GM19463 (cell line): ENCODE measurements at regions not wholly inside any gene's neighbourhood (a gene's known extent, or its start where the extent isn't known, plus 50 kb on each side); places are given as distances from the start of the nearest gene placed in this dataset.
"Not testable (repeated sequence)": the region's sequence is repeated elsewhere in the genome, so short reads cannot be mapped to it uniquely, and the experiment has no call there.

Experiments
- ATAC-seq: cut with Tn5 transposase; IDR thresholded peaks from one replicate; pipeline ENCODE4 v1.9.1; 2021; ENCODE audit warnings: mild to moderate bottlenecking, moderate library complexity; ENCODE audit not compliant: unreplicated experiment

DNA sequence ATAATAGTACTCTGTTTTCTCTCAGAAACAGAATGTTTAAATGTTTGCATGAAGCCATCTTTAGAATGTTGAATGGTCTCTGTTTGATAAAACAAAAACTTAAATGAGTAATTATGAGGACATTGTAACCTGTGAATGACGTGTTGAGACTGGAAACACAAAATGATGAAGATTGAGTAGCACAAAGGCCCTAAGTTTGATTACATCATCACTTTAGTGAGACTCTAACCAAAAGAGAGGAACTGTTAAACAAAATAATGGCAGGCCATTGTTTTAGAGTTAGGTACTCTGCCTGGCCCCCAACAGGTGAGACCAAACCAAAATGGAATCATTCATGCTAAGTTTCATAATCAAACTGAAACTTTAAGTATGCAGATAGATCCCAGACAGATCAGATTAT, 1561.7 kb upstream of the SLC39A10 start:
- no peak for ATAC-seq

DNA sequence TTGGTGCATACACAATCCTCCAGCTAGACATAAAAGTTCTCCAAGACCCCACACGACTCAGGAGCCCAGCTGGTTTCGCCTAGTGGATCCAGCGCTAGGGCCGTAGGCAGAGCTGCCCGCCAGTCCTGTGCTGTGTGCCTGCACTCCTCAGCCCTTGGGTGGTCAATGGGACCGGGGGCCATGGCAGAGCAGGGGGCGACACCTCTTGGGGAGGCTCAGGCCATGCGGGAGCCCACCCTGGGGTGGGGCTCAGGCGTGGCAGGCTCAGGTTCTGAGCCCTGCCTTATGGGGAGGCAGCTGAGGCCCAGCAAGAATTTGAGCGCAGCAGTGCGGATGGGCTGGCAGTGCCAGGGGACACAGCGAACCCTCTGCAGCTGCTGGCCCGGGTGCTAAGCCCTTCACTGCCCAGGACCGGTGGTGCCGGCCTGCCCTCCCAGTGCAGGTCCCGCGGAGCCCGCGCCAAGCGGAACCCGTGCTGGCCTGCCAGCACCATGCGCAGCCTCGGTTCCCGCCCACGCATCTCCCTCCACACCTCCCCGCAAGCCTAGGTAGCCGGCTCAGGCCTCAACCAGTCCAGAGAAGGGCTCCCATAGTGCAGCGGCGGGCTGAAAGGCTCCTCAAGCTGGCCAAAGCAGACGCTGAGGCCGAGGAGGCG, 1566.6 kb upstream of the SLC39A10 start:
- ATAC-seq: no peak

DNA sequence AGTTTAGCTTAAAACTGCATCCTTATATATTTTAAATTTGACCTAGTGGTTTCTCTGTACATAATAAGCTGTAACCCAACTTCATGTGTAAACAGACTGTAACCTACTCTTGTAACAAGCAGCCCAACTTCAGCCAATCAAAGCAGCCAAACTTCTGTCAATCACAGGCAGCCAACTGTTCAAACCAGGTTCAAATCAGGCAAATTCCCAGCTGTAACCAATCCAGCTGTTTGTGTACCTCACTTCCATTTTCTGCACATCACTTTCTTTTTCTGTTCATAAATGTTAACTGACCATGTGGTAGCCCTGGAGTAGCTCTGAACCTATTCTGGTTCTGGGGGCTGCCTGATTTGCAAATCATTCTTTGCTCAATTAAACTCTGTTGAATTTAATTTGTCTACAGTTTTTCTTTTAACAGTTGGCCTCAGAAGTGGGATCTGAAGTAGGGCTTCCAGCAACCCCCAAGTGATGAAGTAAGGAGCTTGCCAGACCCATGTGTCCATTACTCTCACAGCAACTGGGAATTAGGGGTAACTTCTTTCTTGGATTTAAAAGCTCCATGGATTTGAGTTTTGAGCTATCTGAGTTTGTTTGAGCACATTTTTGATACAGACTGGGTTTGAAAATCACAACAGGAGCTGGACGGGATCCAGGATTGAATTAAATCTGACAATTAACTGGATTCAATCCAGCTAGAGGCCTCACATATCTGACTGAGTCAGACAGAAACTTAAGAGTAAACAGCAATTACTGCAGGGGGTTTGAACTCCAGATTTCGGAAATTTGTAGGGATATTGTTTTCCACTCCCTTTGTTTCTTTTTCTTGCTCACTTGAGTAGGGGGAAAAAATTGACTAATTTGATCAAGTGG, 1569.7 kb upstream of the SLC39A10 start:
- ATAC-seq: no peak

DNA sequence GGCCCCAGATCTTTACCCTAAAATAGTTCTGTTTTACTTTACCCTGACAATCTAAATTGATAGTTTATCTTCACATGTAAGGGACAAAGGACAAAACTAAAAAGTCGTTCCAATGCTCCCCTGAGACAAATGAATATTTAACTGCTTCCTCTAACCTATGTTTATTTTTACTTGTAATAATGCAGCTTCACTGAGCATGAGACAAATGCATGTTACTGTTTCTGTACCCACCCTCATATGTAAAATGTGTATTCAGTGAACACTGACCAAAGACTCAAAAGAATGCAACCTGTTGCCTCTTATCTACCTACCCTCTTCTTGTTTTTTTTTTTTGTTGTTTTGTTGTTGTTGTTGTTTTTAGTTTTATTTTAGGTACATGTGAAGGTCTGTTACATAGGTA, 1570.9 kb upstream of the SLC39A10 start:
- no peak for ATAC-seq

DNA sequence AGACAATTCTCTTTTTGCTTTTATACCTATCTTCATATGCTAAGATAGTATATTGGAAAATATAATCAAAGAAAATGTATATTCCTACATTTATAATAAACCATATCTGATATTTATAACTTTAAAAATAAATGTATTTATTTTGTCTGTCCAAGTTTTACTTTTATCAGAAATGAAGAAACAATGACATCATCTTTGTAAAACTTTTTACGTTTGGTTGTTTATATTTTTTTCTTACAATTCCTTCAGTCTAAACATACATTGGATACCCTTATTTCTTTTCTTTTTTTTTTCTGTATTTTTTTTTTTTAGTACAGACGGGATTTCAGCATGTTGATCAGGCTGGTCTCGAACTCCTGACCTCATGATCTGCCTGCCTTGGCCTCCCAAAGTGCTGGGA, 1577.0 kb upstream of the SLC39A10 start:
- no peak for ATAC-seq

DNA sequence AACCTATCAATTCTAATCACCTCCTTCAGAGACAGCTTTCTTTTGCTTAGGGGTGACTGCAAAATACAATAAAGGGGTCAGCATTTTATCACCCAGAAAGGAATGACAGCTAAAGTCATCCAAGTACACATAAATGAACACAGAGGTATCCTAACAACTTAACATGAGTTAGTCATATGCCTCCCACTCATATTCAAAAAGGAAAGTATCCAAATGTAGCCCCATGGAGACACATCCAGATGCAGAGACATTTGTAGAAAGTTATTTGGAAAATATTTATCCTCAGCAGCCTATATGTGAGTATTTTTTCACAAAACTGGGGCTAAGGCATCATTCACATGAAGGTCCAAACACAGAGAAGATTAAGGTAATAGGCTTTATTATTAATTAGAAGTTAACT, 1579.7 kb upstream of the SLC39A10 start:
- ATAC-seq: no peak

DNA sequence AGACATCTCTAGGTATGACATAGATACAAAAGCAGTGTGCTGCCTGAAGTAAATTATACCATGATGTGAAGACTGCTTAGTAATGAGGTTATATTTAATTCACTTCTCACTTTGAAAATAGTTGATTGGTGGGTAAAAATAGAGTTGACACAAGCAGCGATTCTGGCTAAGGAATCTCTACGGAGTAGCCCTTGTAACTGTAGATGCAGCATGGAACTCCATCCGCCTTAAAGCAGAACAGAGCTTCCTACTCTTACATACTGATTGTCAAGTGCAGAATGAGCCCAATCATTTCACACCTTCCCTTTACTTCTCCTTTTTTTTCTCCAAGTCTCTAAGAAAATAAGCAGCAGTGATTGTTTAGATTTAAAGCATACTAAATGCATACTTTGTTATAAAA, 1594.6 kb upstream of the SLC39A10 start:
- no peak for ATAC-seq

DNA sequence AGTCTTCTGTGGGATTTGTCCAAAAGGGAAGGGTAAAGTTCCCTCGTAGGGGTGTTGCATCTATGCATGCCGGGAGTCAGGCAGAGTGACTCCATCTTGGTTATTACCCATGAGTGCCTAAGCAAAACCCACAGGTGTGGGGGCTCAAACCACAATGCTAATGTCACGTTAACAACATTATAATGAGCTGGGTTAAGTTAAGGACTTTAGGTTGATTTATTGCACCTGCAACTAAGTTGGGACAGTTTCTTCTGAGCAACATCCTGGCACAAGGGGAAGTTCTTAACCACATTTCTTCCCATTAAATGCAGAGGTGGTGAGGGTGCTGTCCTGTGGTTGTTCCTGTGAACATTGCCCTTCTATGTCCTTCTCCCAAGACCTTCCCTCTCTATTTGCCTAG, 1596.8 kb upstream of the SLC39A10 start:
- no peak for ATAC-seq

DNA sequence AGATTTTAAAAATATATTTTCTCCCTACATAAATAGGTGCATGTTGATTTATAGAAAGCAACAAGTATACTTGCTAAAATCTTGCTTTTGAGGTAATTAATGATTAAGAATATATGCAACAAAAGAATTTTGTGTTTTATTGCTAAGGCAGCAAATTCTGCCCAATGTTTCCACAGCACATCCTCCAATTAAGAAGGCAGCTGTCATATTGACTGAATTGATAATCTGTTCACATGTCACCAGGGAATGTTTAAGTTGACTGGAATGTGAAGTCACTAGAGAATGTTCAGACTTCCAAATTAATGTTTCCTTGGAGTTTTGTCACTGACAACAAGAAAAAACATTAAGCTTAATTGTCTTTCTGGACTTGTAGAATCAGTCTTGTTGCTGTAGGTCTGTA, 1602.7 kb upstream of the SLC39A10 start:
- no peak for ATAC-seq

DNA sequence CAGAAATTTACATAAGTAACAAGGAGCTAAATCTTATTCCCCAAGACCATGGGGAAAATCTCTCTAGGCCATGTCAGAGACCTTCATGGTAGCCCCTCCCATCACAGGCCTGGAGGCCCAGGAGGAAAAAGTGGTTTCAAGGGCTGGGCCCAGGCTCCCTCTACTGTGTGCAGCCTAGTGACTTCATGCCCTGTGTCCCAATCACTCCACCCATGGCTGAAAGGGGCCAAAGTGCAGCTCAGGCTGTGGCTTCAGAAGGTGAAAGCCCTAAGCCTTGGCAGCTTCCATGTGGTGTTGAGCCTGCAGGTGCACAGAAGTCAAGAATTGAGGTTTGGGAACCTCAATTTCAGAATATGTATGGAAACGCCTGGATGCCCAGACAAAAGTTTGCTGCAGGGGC, 1612.7 kb upstream of the SLC39A10 start:
- no peak for ATAC-seq

DNA sequence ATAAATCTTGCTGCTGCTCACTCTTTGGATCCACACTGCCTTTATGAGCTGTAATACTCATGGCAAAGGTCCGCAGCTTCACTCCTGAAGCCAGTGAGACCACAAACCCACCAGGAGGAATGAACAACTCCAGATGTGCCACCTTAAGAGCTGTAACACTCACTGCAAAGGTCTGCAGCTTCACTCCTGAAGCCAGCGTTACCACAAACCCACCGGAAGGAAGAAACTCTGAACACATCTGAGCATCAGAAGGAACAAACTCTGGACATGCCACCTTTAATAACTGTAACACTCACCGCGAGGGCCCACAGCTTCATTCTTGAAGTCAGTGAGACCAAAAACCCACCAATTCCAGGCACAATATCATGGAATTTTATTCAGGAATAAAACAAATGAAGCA, 1635.9 kb upstream of the SLC39A10 start:
- ATAC-seq: not testable (repeated sequence)

DNA sequence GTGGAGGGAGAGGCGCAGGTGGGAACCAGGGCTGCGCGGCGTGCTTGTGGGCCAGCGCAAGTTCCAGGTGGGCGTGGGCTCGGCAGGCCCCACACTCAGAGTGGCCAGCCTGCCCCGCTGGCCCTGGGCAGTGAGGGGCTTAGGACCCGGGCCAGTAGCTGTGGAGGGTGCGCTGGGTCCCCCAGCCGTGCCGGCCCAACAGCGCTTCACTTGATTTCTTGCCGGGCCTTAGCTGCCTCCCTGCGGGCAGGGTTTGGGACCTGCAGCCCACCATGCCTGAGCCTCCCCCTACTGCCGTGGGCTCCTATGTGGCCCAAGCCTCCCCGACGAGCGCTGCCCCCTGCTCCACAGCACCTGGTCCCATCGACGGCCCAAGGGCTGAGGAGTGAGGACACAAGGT, 1636.9 kb upstream of the SLC39A10 start:
- ATAC-seq: no peak

DNA sequence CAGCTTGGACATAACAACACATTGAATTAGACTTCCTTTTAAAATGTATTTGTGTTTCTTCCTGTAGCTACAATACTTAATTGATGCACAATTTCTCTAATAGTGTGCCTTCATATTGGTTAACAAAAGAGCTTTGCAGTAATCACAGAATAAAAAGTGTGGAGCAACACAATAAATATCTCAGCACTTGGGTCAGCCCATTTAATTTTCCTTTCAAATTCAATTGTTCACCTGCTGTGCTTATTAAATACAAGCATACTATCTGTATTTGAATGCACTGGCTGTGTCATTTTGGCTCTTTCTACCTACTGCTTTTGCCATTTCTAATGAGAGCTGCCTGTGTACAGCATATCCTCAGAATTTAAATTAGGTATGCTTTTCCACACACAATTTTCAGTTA, 1641.3 kb upstream of the SLC39A10 start:
- no peak for ATAC-seq

DNA sequence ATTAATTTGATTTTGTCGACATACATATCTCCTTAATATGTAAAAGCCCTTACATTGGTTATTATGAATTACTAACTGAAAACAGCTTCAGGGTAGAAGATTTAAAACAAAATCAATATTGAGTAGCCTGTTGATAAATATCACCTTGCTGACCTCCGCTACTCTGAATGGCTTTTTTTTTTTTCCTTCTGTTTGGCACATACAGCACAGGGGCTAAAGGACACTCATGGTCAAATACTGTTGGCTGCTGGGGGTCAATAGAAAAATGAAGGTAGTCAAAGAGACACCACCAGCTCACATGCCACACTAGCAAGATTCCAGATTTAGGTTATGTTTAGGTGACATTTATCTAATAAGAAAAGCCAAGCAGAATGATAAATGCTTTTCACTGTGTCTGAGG, 1642.4 kb upstream of the SLC39A10 start:
- ATAC-seq: no peak

DNA sequence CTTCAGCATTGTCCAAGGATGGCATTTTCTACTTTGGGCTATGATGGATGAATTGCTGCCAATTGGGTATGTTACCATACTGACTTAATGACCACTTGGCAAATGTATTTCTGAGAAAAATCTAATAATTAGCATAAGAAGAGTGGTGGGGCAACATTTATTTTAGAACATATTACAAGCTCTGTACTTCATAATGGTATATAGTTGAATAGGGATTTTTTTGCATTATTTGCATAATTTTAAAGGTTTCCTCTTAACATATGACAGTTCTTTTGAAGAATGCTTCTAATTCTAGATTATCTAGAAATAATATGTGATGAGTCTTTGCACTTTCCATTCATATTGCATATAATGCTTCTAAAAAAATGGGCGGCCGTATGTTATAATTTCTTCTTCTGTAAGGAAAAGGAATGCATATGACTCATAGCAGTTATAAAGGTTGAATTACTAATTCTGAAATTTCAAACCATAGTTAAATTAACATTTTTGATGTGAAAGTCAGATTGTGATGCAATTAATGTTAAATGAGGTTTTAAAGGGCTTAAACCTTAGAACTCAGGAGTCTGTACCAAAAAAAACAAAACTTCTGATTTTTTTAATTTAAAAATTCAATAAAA, 1652.3 kb upstream of the SLC39A10 start:
- no peak for ATAC-seq

DNA sequence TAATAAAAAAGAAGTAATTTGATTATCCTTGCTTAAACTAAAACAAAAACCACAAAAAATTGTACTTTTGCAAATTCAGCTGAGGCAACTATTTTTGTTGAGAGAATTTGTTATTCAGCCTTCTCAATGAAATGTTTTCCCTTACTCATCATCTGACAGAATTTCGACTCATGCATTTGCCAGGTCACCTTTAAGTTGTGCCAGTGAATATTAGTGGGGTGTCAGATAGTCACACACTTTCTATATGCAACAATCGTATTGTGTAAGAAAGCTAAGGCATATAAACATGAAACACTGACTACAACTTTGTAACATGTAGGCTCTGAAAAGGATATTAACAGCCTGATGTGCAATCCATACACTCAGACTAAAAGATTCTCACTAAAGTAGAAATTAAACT, 1653.1 kb upstream of the SLC39A10 start:
- no peak for ATAC-seq

DNA sequence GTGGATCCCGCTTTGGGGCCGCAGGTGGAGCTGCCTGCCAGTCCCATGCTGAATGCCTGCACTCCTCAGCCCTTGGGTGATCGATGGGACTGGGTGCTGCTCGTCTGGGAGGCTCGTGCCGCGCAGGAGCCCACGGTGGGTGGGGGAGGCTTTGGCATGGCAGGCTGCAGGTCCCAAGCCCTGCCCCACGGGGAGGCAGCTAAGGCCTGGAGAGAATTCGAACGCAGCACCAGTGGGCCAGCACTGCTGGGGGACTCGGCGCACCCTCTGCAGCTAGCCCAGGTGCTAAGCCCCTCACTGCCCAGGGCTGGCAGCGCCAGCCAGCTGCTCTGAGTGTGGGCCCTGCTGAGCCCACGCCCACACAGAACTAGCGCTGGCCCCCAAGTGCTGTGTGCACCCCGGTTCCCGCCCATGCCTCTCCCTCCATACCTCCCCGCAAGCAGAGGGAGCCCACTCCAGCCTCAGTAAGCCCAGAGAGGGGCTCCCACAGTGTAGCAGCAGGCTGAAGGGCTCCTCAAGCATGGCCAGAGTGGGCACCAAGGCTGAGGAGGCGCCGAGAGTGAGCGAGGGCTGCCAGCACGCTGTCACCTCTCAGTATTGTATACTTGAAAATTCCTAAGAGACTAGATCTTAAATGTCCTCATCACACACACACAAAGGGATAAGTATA, 1654.2 kb upstream of the SLC39A10 start:
- ATAC-seq: no peak

DNA sequence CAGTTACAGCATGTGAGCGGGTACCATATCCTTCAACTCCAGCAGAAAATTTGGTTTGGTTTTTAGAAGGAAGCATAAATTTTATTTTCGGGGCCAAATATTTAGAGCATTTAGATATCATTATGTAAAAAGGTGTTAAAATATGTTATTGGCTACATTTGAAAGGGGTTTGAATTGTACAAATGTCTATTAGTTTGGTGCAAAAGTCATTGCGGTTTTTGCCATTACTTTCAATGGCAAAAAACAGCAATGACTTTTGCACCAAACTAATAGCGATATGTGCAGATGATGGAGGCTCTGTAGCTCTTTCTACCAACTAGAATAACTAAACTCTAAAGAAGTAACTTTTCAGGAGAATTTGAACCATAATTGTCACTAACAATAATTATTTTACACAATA, 1666.2 kb upstream of the SLC39A10 start:
- no peak for ATAC-seq

DNA sequence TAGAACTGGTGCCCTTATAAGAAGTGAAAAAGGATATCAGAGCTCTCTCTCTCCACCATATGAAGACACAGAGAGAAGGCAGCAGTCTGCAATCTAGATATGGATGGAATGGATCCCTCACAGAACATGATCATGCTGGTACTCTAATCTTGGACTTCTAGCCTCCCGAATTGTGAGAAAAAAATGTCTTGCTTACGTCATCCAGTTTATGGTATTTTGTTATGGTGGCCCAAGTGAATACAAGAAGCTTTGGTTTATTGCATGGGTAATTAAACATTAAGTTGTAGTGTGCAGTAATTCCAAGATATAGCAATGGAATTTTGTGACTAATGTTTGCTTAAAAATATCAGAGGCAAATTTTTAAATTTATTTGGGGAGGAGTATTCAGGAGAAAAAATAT, 1667.4 kb upstream of the SLC39A10 start:
- no peak for ATAC-seq

DNA sequence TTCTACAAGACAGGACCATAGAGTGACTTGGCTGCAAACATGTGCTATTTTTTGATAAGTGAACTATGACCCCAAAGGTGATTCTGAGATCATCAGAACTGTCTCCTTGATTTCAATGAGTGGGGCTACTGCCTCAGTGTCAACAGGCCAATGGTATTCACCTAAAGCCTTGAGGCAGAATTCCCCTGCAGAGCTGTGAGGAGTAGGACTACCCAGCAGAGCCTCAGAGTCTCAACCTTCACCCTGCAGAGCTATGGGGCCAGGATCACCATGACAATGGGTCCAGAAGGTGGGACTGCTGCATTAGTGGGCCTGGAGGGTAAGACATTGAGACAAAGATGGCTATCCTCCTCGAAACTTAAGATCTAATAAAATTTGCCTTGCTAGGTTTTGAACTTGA, 1668.2 kb upstream of the SLC39A10 start:
- ATAC-seq: no peak

DNA sequence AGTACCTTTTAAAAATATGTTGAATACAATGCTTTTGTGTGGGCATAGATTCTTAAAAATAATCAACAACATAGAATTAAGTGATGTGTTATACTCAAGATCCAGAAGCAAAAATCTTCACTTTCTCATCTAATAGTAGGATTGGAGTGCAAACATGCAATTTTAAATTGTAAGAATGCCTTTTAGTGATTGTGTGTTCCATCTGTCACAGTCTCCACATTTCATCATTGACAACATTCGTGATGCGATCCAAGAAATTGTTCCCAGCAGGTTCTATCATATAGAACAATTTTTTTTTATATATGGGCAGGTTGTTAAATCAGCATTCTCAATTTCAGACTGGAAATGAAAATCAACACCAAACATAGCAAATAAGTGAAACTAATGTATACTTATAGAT, 1671.8 kb upstream of the SLC39A10 start:
- no peak for ATAC-seq

DNA sequence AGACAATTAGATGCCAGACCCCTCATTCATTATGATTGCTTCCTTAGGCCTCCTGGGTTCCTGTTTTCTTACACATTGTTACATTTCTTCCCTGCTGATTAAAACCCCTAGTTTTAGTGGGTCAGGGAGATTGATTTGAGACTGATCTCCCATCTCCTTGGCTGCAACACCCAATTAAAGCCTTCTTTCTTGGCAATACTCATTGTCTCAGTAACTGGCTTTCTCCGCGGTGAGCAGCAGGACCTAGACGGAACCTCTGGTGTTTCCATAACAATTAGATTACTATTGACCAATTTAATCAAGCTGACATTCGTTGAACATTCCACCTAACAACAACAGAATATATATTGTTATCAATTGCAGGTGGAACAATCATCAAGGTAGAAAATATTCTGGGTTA, 1676.4 kb upstream of the SLC39A10 start:
- no peak for ATAC-seq
